Mucosa of descending colon (tissue), 3 donors: ENCODE measurements at regions not wholly inside any gene's neighbourhood (a gene's known extent, or its start where the extent isn't known, plus 50 kb on each side); places are given as distances from the start of the nearest gene placed in this dataset.

Experiments
- ATAC-seq: fragments of 200-7000 bp; cut with Tn5 transposase; one replicate; pipeline ENCODE4 v1.9.1; 2020; ENCODE audit warnings: mild to moderate bottlenecking, moderate library complexity
- DNase-seq, 3 donors: peaks; one replicate each; pipeline ENCODE4 v3.0.0-alpha.2; 2020
- H3K36me3 ChIP-seq: fragments of 200-600 bp; one replicate; pipeline ENCODE4 v1.8.0; 2021; ENCODE audit warnings: low read depth, mild to moderate bottlenecking
- H3K4me1 ChIP-seq: fragments of 200-600 bp; one replicate; pipeline ENCODE4 v1.8.0; 2021; ENCODE audit warnings: low read depth, mild to moderate bottlenecking
- H3K4me3 ChIP-seq: fragments of 200-600 bp; one replicate; pipeline ENCODE4 v1.8.0; 2021; ENCODE audit warnings: mild to moderate bottlenecking
- H3K9me3 ChIP-seq: fragments of 200-600 bp; one replicate; pipeline ENCODE4 v1.8.0; 2021; ENCODE audit warnings: mild to moderate bottlenecking
- CTCF ChIP-seq: fragments of 200-600 bp; IDR thresholded peaks from one replicate; pipeline ENCODE4 v1.8.0; 2022; ENCODE audit warnings: antibody characterized with exemption, mild to moderate bottlenecking
- intact Hi-C, 2 donors: fragments of 100-400 bp; cut with DNase I in 1 of 2; cut with micrococcal nuclease in 1 of 2; formaldehyde crosslinking; loops; one replicate each; pipeline versions ENCODE4 v1.11.0 to v1.11.1; 2022; cut with DNase I, micrococcal nuclease
- donor health status: DM: no; HTN: no; CAD: no; lungs with moderate emphysema.
- donor health status: DM: no; HTN: no; CAD: no.
- donor health status: DM: no; HTN: yes; CAD: no.

GRCh38 chr14:38385836-38386235, 129.9 kb upstream of the CLEC14A start:
- Histone ChIP-seq H3K36me3 (no peaks in the 10 kb centered on the region), H3K4me3 (no peak overlapping the region), H3K4me1 (no peaks in the 10 kb centered on the region), H3K9me3 (no peaks in the 10 kb centered on the region)
- DNase-seq: no peak
- TF ChIP-seq CTCF: no peak
- no peak for ATAC-seq
- intact Hi-C loops: no loop called here

GRCh38 chr14:38385343-38385742, 129.4 kb upstream of the CLEC14A start:
- no peaks in the 10 kb centered on the region for H3K36me3 ChIP-seq
- intact Hi-C loops: no loop called here
- no peak overlapping the region for H3K4me3 ChIP-seq
- ATAC-seq (no peak), DNase-seq (no peak)
- TF ChIP-seq CTCF: no peak
- H3K9me3 ChIP-seq: no peaks in the 10 kb centered on the region
- no peaks in the 10 kb centered on the region for H3K4me1 ChIP-seq

- no peaks in the 10 kb centered on the region for H3K4me1 ChIP-seq
- intact Hi-C loops: no loop called here
- no peak overlapping the region for H3K4me3 ChIP-seq
- no peaks in the 10 kb centered on the region for H3K36me3 ChIP-seq
- no peaks in the 10 kb centered on the region for H3K9me3 ChIP-seq
- ATAC-seq: no peak
- no peak for DNase-seq
- no peak for TF ChIP-seq CTCF
These were observed 128.8 kb upstream of the CLEC14A start for GRCh38 chr14:38384741-38385140.

- ATAC-seq: no peak
- H3K4me3 ChIP-seq: no peak overlapping the region
- no peaks in the 10 kb centered on the region for H3K9me3 ChIP-seq
- H3K36me3 ChIP-seq: no peaks in the 10 kb centered on the region
- H3K4me1 ChIP-seq: no peaks in the 10 kb centered on the region
- no peak for TF ChIP-seq CTCF
- intact Hi-C loops: no loop called here
- DNase-seq: no peak
These were observed 112.0 kb upstream of the CLEC14A start for GRCh38 chr14:38367922-38368321.

- Histone ChIP-seq H3K4me1 (no peaks in the 10 kb centered on the region), H3K4me3 (no peak overlapping the region), H3K36me3 (no peaks in the 10 kb centered on the region), H3K9me3 (no peaks in the 10 kb centered on the region)
- no peak for TF ChIP-seq CTCF
- DNase-seq: no peak
- ATAC-seq: no peak
- intact Hi-C loops: no loop called here
These were observed 110.5 kb upstream of the CLEC14A start for GRCh38 chr14:38366374-38366773.

GRCh38 chr14:38363217-38363616, 107.3 kb upstream of the CLEC14A start:
- ATAC-seq (no peak), DNase-seq (no peak)
- no peak overlapping the region for H3K4me3 ChIP-seq

More at GRCh38 chr14:38363217-38363616, 107.3 kb upstream of the CLEC14A start:
- intact Hi-C loops: no loop called here
- H3K36me3 ChIP-seq: no peaks in the 10 kb centered on the region
- no peaks in the 10 kb centered on the region for H3K9me3 ChIP-seq
- H3K4me1 ChIP-seq: no peaks in the 10 kb centered on the region
- TF ChIP-seq CTCF: no peak
